ENCODE measurements at regions not wholly inside any gene's neighbourhood (a gene's known extent, or its start where the extent isn't known, plus 50 kb on each side); places are given as distances from the start of the nearest gene placed in this dataset.
A peak's percentile ranks its signal among the peaks of the same experiment; 100 is the strongest.

DNA sequence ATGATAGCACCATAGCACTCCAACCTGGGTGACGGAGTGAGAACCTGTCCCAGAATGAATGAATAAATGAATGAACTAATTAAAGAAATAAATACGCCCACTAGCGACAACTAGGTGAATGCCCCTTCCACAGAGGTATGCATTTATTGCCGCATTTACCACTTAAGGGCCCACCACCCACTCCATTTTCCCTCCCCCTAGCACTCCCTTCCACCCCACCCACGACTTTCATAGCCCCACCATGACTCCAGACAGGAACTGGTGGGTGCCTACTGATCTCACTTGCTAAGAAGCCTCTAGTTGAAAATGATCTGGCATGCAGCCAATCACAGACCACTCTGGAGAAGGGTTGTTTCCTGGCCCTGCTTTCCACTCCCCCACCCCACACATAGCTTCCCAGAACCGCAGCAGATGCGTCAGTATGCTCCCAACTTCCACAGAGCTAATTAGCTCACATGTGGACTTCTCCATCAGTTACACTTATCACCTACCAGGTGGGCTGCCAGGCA, 167.6 kb downstream of the WT1 start:
- no peak for DNase-seq

- DNase-seq: no peak
Measured at GRCh38 chr11:32273931-32274330, 161.4 kb downstream of the WT1 start.

DNA sequence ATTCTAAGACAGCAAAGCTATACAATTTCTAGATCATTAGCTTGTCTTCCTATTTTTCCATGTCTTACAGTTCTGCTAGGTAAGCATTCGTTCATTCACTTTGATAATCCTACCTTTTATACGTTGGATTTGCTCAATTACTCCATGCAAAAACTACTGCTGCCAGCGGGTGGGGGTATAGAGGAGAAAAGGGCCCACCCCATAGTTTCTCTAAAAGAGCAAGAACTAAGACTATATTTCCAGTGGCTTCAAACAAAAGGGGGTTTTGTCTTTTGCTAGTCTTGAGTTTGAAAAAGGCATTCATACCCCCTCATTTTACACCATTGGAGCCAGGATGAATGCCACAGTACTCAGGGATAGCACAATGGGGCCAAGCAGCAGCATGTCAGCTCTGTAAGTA, 155.7 kb downstream of the WT1 start:
- DNase-seq: no peak

- DNase-seq: no peak
Measured at GRCh38 chr11:32280339-32280738, 155.0 kb downstream of the WT1 start.

DNA sequence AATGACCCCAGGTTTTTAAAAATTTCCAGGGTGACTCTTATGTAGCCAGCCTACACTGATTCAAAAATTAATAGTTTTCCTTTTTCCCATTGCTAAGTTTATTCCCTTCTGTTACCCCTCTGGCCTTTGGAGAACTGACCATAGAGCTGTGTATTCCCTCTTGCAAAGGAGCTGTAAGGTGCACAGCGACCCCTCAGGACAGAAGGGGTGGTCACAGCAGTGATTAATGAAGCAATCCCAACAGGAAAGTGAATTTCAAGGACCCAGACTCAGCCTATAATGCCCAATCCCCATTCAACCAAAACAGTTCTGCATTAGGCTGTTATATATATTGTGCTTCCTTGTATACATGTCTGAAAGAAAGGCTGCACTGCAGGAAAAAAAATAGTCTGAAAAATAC, 147.1 kb downstream of the WT1 start:
- no peak for DNase-seq

DNA sequence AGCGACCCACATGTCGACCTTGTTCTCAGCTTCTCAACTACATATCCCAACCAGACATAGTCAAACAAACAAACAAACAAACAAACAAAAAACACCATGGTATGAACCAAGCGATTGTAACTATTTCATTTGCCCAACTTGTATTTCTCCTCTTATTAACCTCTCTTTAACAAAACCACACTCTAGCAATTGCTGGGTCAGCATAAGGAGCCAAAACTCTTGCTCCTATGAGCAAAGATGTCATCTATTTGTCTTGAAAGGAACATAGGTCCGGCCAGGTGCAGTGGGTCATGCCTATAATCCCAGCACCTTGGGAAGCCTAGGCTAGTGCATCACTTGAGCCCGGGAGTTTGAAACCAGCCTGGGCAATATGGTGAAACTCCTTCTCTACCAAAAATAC, 145.6 kb downstream of the WT1 start:
- no peak for DNase-seq

DNA sequence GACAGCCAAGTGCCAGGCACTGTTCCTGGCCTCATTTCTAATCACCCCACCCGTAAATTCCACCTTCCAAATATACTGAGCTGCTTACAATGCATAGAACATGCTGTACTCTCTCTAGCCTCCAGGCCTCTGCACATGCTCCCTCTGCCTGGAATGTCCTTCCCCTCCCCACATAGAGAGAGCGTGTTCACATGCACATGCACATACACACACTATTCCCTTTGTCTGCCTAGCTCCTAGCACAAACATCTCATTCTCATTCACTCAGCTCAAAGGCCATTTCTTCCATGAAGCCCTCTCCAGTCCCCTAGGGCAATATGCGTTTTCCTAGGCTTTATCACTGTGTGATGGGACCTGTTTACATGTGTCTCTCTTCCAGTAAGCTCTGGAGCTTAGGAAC, 144.6 kb downstream of the WT1 start:
- peak; percentile 57 for DNase-seq

DNA sequence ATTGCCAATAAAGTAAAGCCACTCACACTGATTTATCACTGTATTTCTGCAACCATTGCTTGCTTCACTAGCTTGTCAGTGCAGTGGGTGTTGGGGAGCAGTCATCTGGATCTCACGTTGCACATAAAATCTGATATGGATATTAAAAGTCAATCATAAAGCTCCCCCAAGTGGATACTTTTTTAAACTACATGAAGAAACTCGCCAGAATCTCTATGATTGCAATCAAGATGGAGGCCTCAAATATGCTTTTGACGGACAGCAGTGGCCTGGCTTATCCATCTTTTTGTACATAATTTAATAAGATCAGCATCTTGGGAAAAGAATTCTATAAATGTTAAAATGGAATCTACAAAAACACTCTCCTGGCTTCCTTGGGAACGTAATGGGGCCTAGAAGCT, 137.7 kb downstream of the WT1 start:
- DNase-seq: peak; percentile 60

GRCh38 chr11:32302826-32303225, 132.5 kb downstream of the WT1 start:
- DNase-seq: no peak

GRCh38 chr11:32304521-32304920, 130.8 kb downstream of the WT1 start:
- no peak for DNase-seq

DNA sequence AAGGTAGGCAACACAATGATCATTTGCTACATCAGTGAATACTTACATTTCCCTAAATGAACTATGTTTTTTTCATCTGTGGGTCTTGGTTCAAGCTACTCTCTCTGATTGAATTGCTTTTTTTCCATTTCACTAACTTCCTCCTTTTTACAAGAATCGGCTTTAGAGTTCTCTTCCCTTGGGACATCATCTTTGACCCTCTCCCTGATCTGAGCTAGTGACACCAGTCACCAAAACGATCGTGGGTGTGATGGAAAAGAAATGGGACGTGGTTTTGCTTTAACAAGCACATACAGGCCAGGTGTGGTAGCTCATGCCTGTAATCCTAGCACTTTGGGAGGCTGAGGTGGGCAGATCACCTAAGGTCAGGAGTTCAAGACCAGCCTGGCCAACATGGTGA, 129.9 kb downstream of the WT1 start:
- DNase-seq: no peak

DNA sequence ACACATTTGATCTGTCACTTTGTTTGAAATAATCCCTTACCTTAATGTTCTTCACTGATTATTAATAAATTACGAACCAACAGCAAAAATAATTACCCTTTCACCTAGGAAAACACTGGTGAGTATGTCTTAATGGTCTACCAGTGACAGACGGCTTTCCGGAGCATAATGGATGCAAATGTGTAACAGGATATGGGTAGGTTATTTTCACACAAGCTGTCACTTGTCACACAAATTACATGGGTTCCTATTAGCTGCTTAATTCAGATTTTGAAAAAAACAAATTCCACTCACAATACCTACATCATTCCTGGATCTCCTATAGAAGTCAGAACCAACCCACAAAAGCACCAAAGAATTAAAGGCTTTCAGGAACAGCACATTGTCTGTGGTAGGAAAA, 127.9 kb downstream of the WT1 start:
- DNase-seq: no peak

DNA sequence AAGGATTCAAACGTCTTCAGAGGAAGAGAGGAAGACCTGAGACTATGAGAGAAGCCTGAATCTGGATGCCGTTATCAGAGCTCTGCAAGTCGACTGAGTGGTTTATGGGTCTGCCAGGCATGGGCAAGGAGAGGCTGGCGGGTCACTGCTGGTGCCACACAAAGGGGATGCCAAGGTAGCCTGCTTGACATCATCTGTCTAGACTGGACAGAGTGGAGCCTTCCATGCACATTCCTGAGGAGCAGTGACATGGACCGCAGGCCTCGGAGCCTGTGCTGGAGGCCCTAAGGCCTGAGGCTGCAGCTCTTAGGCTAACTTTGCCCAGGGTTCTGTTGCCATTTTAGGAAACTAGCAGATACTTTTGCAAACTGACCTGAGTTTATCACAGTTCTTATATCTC, 127.4 kb downstream of the WT1 start:
- DNase-seq: no peak

DNA sequence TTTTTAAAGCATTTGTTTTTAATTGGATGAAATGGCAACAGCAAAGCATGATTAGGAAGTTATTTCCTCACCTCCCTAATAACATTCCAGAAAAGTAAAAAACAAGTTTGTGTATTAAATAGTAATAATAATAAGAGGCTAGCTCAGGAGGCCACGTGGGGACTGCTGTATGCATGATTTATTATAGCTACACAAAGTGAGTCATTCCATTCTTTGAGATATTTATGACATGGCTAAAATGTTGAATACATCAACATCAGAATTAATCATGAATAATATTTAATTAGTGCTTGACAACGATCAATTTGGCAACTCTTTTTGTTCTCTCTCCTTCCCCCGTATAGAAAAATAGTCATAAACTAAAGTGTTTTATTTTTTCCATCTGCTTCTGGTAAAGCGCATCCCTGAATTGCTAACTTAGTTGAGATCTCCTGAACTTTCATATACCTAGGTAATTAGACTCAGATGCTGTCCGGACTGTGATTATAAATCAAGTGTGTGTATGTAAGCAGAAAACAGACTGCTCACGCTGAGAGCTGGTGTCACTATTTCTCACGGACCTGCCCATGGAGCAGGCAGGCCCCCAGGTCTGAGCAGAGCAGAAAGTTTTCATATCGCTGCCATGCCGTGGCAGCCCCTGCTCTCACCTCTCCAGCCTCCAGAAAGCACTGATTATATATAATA, 125.7 kb downstream of the WT1 start:
- no peak for DNase-seq

DNA sequence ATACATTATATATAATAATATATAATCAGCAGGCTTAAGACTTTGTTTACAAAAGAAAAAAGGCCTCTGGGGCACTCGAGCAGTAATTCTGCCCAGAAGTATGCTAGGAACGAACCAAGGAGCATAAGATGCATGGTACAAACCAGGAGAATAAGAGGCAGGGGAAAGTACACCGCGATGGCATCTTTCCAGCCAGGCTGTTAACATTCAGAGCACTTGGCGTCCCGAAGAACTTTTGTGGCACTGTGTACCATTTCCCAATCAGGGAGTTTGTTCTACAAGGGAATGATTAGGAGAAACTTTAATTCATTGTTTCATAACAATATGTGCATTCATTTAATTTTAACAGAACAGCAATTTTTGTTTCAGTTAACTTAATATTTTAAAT, 125.1 kb downstream of the WT1 start:
- no peak for DNase-seq

GRCh38 chr11:32311346-32312065, 123.8 kb downstream of the WT1 start:
- no peak for DNase-seq

DNA sequence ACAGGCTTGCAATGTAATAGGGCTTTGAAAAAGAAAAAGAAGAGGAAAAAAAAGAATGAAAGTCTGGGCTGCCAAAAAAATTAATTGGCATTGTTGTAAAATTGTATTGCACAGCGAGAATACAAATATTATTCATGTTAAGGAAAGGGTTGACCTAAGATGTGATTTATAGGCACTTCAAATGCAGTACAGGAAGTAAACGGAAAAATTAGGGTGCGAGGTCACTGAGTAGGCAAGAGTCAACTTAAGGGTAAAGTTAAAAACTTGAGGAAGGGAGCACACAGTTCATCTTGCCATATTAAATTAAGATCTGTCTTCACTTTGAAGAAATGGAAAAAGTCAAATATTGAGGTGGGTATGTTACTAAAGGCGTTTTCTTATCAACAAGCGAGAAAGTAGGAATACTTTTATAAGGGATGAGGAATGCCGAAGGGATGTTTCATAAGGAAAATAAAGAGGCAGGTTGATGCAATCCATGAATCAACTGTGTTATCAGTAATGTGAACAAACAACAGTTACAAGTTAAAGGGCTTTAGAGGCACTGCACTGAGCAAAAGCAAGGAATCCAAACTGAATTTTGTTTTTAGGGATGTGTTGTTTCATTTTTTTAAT, 123.0 kb downstream of the WT1 start:
- no peak for DNase-seq

DNA sequence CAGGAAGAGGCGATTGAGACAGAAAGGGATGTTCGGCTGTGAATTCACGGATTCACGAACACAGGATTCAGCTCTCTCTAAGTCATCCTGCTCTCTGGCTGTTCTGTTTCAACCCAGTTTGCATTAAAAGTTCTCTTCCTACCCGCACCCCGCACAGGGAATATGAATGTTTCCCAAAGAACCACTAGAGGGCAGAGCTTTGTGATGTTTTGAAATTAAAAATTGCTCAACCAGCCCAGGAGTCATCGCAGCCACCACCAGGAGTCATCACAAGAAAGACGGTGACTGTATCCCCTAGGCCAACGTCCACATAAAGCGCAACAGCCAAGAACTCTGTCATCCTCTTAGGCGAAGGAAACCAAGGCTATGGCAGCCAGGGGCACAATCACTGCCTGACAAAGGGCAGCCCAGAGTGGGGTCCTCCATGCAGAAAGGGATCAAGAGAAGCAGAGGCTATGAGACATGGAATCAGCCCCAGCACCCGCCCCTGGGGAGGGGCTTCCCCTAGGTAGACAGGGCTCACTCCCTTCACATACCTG, 122.4 kb downstream of the WT1 start:
- DNase-seq: no peak

- no peak for DNase-seq
Measured at GRCh38 chr11:32313477-32313876, 121.9 kb downstream of the WT1 start.

DNA sequence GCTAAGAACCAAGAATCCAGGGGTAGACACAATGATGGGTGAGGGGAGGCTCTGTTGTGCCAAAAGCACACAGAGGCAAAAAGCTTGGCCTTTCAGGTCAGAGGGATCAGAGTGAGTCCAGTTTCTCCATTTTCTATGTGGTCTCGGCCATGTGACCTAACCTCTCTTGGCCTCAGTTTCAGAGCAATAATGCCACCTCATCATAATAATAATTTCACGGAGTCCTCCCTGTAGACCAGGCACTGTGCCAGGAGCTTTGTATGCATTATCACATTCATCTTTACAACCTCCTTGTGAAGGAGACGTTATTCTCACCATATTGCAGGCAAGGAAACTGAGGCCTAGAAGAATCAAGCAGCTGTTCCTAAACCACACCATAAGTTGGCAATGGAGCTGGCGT, 120.2 kb downstream of the WT1 start:
- no peak for DNase-seq

DNA sequence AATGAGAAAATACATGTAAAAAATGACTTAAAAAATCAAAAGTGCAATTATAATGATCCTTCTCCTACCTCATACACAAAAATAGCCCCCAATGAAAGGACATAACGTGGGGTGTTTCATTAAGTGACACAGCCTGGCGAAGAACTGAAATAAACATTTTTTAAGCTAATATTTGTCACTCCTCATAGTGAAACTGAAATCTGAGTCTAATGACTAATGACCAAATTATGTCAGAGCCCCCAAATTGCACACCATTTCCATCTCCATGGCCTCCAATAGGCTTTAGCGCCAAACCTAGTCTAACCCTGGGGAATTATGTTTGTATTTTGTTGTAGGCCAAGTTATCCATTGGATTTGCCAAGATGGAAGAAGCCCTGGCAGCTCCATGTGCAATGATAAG, 119.1 kb downstream of the WT1 start:
- DNase-seq: no peak

GRCh38 chr11:32316858-32317642, 118.3 kb downstream of the WT1 start:
- DNase-seq: no peak

DNA sequence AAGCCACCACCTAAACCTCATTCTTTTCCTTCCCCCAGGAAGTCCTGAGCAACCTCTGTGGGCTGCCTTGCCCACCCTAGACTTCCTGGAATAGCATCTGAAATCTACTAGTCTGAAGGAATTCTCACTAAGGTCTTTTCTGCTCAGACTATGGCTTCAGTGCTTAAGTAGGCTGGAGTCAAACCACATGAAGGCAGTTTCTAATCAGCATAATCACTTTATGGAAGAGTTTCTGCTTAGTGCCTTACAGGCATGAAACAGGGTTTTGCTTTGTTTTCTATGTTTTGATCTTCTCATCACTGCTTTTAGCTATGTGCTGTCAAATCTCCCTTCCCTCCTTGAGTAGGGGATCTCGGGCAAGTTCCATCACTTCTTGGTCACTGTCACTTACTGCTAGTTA, 117.7 kb downstream of the WT1 start:
- no peak for DNase-seq
